Astrocyte (in vitro differentiated cells and primary cell): ENCODE measurements at regions not wholly inside any gene's neighbourhood (a gene's known extent, or its start where the extent isn't known, plus 50 kb on each side); places are given as distances from the start of the nearest gene placed in this dataset.

Experiments
- EZH2 ChIP-seq: IDR thresholded peaks from 2 replicates; pipeline ENCODE4 v1.6.1; 2012; ENCODE audit warnings: mild to moderate bottlenecking, low read length, inconsistent platforms; ENCODE audit not compliant: insufficient read depth
- TF ChIP-seq, protein P1 (sequence below): IDR thresholded peaks from 2 replicates; pipeline ENCODE4 v1.5.1; 2011; ENCODE audit warnings: low read depth, mild to moderate bottlenecking, inconsistent platforms, low read length, moderate library complexity; ENCODE audit not compliant: insufficient read depth

DNA sequence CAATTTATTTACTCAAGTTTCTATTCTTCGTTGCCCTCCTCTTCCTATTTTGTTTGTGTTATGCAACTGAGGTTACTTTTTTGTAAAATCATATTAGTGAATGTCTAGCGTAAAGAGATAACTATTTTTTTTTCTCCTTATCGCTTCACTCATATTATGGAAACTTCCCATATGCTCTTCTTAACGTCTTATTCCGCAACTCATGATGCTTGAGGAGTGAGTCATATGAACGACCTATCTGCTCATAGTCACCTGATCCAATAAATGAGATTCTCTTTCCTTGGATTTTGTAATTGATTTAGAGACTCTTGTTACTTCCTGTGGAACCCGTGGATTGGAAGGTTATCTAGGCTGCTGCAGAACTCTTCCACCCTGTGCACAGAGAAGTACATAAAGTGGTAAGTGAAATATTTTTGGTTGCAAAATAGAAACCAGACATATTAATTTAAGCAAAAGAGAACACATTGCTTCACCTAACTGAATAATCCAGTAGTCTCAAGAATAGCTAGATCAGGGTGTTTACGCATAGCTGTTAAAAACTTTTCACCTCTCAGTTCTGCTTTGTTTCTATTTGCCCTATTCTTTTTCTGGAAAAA, 719.3 kb upstream of the SGO1 start:
- TF ChIP-seq, protein P1, sequence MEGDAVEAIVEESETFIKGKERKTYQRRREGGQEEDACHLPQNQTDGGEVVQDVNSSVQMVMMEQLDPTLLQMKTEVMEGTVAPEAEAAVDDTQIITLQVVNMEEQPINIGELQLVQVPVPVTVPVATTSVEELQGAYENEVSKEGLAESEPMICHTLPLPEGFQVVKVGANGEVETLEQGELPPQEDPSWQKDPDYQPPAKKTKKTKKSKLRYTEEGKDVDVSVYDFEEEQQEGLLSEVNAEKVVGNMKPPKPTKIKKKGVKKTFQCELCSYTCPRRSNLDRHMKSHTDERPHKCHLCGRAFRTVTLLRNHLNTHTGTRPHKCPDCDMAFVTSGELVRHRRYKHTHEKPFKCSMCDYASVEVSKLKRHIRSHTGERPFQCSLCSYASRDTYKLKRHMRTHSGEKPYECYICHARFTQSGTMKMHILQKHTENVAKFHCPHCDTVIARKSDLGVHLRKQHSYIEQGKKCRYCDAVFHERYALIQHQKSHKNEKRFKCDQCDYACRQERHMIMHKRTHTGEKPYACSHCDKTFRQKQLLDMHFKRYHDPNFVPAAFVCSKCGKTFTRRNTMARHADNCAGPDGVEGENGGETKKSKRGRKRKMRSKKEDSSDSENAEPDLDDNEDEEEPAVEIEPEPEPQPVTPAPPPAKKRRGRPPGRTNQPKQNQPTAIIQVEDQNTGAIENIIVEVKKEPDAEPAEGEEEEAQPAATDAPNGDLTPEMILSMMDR = no peak
- TF ChIP-seq EZH2 = no peak
